SK-N-MC (cell line): ENCODE measurements at regions not wholly inside any gene's neighbourhood (a gene's known extent, or its start where the extent isn't known, plus 50 kb on each side); places are given as distances from the start of the nearest gene placed in this dataset.

Experiments used
- EZH2 ChIP-seq: fragments of 200-600 bp; sonication (generic); IDR thresholded peaks from one replicate; pipeline ENCODE4 v1.6.1; 2017; ENCODE audit warnings: antibody characterized with exemption
- POLR2AphosphoS5 ChIP-seq: IDR thresholded peaks from 2 replicates; pipeline ENCODE4 v1.6.1; 2012; ENCODE audit warnings: mild to moderate bottlenecking, low read depth, low read length, borderline replicate concordance

GRCh38 chr3:5727743-5728484, 540.4 kb downstream of the EDEM1 start:
- TF ChIP-seq EZH2, result no peak
- TF ChIP-seq POLR2AphosphoS5, result no peak
